NCI-H1694 treated with DMSO at 0.1 percent for 48 hours (cell line): ENCODE measurements at regions not wholly inside any gene's neighbourhood (a gene's known extent, or its start where the extent isn't known, plus 50 kb on each side); places are given as distances from the start of the nearest gene placed in this dataset.

Experiments used
- DNase-seq: peaks from one replicate; lab custom pipeline; 2025; lab: John Stamatoyannopoulos, UW

- no peak for DNase-seq
Observed at GRCh38 chr11:119793335-119793984, 64.5 kb upstream of the NECTIN1 start.

- no peak for DNase-seq
Observed at GRCh38 chr11:119791701-119792151, 62.7 kb upstream of the NECTIN1 start.

GRCh38 chr11:119791047-119791446 is 62.0 kb upstream of the NECTIN1 start:
- no peak for DNase-seq

- no peak for DNase-seq
Observed at GRCh38 chr11:119790476-119790875, 61.5 kb upstream of the NECTIN1 start.

GRCh38 chr11:119789766-119790407 is 60.9 kb upstream of the NECTIN1 start:
- DNase-seq = no peak

GRCh38 chr11:119788911-119789560 is 60.0 kb upstream of the NECTIN1 start:
- no peak for DNase-seq

- DNase-seq = no peak
Observed at GRCh38 chr11:119788096-119788883, 59.3 kb upstream of the NECTIN1 start.

- no peak for DNase-seq
Observed at GRCh38 chr11:119787074-119787461, 58.1 kb upstream of the NECTIN1 start.

- no peak for DNase-seq
Observed at GRCh38 chr11:119786431-119787073, 57.6 kb upstream of the NECTIN1 start.

GRCh38 chr11:119785131-119785530 is 56.1 kb upstream of the NECTIN1 start:
- DNase-seq = no peak

GRCh38 chr11:119784421-119784820 is 55.4 kb upstream of the NECTIN1 start:
- DNase-seq = no peak

- DNase-seq = no peak
Observed at GRCh38 chr11:119783466-119784400, 54.7 kb upstream of the NECTIN1 start.

- no peak for DNase-seq
Observed at GRCh38 chr11:119782739-119783072, 53.7 kb upstream of the NECTIN1 start.

GRCh38 chr11:119782006-119782738 is 53.2 kb upstream of the NECTIN1 start:
- no peak for DNase-seq

- DNase-seq = no peak
Observed at GRCh38 chr11:119780222-119780953, 51.4 kb upstream of the NECTIN1 start.

GRCh38 chr11:119779195-119780071 is 50.4 kb upstream of the NECTIN1 start:
- no peak for DNase-seq
